SU-DHL-6 (cell line): ENCODE measurements at regions not wholly inside any gene's neighbourhood (a gene's known extent, or its start where the extent isn't known, plus 50 kb on each side); places are given as distances from the start of the nearest gene placed in this dataset.

Source experiments
- H2AFZ ChIP-seq: fragments of 200-600 bp; sonication (generic); 2 replicates; pipeline ENCODE4 v1.6.1; 2014; ENCODE audit warnings: low read depth, mild to moderate bottlenecking, moderate library complexity, mixed read lengths, antibody characterized with exemption, low read length; ENCODE audit not compliant: severe bottlenecking
- H3F3A ChIP-seq: fragments of 200-600 bp; shearing (Covaris generic); 2 replicates; pipeline ENCODE4 v1.6.0; 2016; ENCODE audit warnings: antibody characterized with exemption, mild to moderate bottlenecking; ENCODE audit not compliant: insufficient read depth
- H3K27ac ChIP-seq: fragments of 200-600 bp; sonication (generic); 2 replicates; pipeline ENCODE4 v1.5.1; 2016; ENCODE audit warnings: low read depth, mild to moderate bottlenecking, low read length, moderate library complexity, mixed read lengths
- H3K27me3 ChIP-seq: fragments of 200-600 bp; sonication (generic), shearing (Covaris generic); 2 replicates; pipeline ENCODE4 v1.6.0; 2014; ENCODE audit warnings: mild to moderate bottlenecking, low read length
- H3K36me3 ChIP-seq: fragments of 200-600 bp; sonication (generic); 2 replicates; pipeline ENCODE4 v1.6.1; 2014; ENCODE audit warnings: mild to moderate bottlenecking, low read length, mixed read lengths
- H3K4me2 ChIP-seq: fragments of 300-600, 200-600 bp; shearing (Covaris generic), sonication (generic); 2 replicates; pipeline ENCODE4 v1.6.0; 2014; ENCODE audit warnings: low read length, low read depth, mild to moderate bottlenecking; ENCODE audit not compliant: poor library complexity, severe bottlenecking
- H3K4me3 ChIP-seq: fragments of 200-600 bp; sonication (generic); 2 replicates; pipeline ENCODE4 v1.5.1; 2014; ENCODE audit warnings: antibody characterized with exemption, low read length, mild to moderate bottlenecking, mixed read lengths; ENCODE audit not compliant: insufficient read depth, poor library complexity, severe bottlenecking
- H3K79me2 ChIP-seq: fragments of 200-600 bp; sonication (generic); 2 replicates; pipeline ENCODE4 v1.6.1; 2014; ENCODE audit warnings: mild to moderate bottlenecking, low read length, moderate library complexity; ENCODE audit not compliant: insufficient read depth
- H3K9ac ChIP-seq: fragments of 200-600 bp; sonication (generic); 2 replicates; pipeline ENCODE4 v1.7.0; 2014; ENCODE audit warnings: mild to moderate bottlenecking, low read length
- H3K9me2 ChIP-seq: fragments of 200-600 bp; sonication (generic); replicated peaks from 2 replicates; pipeline ENCODE4 v1.6.1; 2014; ENCODE audit warnings: low read length; ENCODE audit not compliant: insufficient read depth
- H3K9me3 ChIP-seq: fragments of 200-600 bp; sonication (generic); 2 replicates; pipeline ENCODE4 v1.6.1; 2014; ENCODE audit warnings: low read length, mixed read lengths; ENCODE audit not compliant: insufficient read depth
- H4K20me1 ChIP-seq: fragments of 200-600 bp; sonication (generic); 2 replicates; pipeline ENCODE4 v1.6.1; 2014; ENCODE audit warnings: low read depth, mild to moderate bottlenecking, antibody characterized with exemption, low read length, moderate library complexity, mixed read lengths
- EZH2phosphoT487 ChIP-seq: fragments of 200-600 bp; sonication (generic), shearing (Covaris generic); conservative IDR thresholded peaks from 2 replicates; pipeline ENCODE4 v1.6.1; 2018; ENCODE audit warnings: mild to moderate bottlenecking, antibody characterized with exemption, low read length, moderate library complexity, mixed read lengths
- TF ChIP-seq, protein P1 (sequence below): fragments of 200-600 bp; sonication (generic); IDR thresholded peaks from one replicate; pipeline ENCODE4 v1.5.1; 2017; ENCODE audit warnings: antibody characterized with exemption, mild to moderate bottlenecking, low read length, moderate library complexity; ENCODE audit not compliant: insufficient read depth, poor library complexity, severe bottlenecking

DNA sequence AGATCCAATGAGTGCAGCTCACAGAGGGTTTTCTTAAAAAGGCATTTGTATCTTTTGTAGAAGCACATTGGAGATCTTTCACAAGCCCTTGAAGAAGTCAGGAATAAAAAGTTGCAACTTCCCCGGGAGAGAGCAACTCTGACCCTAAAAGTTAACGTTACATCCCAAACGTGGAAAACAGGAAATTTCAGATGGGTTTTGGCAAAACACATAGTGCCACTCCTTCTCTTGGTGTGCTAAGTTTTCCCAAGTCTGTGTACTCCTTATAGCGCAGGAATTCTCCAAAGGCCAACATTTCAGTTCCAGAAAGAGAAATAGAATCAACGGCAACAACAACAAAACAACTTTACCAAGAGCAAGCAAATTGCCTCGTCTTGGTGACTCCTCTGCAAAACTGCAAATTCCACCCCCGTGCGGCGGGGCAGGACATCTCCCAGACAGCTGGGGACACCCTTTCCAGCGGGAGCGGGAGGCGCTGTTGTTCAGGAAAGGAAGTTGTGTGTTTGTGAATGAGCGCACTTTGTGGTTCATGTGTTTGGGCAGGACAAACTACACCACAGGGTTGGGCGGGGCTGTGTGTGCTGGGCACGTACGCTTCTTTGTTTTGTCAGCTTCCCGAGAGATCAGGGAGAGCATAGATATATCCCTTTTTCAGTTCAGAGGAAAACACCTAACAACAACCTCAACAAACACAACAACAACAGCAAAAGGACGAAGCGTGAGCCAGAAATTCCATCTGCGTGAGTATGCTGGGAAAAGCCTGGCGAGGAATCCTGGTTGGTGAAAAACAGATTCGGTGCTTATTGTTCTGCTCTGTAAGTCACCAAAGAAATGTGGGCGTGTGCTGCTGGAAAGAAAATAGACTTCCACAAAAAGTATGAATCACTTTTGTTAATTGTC is 294.7 kb upstream of the PITRM1 start:
- no peaks in the 10 kb centered on the region for H3K27me3 ChIP-seq
- no peak overlapping the region for H3K4me3 ChIP-seq
- H3K9ac ChIP-seq = no peak overlapping the region
- H4K20me1 ChIP-seq = no peaks in the 10 kb centered on the region
- no peak overlapping the region for H3K27ac ChIP-seq
- H3K9me3 ChIP-seq = no peaks in the 10 kb centered on the region
- no peaks in the 10 kb centered on the region for H3K9me2 ChIP-seq
- TF ChIP-seq EZH2phosphoT487 = no peak
- TF ChIP-seq, protein P1, sequence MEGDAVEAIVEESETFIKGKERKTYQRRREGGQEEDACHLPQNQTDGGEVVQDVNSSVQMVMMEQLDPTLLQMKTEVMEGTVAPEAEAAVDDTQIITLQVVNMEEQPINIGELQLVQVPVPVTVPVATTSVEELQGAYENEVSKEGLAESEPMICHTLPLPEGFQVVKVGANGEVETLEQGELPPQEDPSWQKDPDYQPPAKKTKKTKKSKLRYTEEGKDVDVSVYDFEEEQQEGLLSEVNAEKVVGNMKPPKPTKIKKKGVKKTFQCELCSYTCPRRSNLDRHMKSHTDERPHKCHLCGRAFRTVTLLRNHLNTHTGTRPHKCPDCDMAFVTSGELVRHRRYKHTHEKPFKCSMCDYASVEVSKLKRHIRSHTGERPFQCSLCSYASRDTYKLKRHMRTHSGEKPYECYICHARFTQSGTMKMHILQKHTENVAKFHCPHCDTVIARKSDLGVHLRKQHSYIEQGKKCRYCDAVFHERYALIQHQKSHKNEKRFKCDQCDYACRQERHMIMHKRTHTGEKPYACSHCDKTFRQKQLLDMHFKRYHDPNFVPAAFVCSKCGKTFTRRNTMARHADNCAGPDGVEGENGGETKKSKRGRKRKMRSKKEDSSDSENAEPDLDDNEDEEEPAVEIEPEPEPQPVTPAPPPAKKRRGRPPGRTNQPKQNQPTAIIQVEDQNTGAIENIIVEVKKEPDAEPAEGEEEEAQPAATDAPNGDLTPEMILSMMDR = no peak
- no peaks in the 10 kb centered on the region for H3K79me2 ChIP-seq
- no peaks in the 10 kb centered on the region for H3K36me3 ChIP-seq
- H3K4me2 ChIP-seq = no peak overlapping the region
- no peaks in the 10 kb centered on the region for H3F3A ChIP-seq
- H2AFZ ChIP-seq = no peak overlapping the region

DNA sequence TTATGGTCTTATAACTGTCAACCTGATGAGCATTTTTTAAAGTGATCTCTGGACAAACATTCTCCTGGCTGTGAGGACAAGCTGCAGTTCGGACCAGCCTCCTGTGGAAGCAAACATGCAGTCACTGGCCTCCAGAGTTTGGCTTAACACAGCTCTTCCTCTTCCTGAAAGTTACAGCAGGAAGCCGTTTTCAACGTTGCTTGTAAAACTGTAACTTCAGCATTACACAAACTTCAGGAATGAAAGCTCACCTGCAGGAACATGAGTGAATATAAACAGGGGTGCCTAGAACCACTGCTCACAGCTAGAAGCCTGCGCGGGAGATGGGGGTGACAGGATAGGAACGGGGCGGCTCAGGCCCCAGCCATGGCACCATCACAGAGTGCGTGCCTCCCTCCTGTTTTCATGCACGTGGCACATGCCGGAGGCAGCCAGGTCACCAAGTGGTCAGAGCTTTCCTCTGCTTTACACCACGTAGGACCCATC is 292.9 kb upstream of the PITRM1 start:
- no peak overlapping the region for H2AFZ ChIP-seq
- no peak overlapping the region for H3K9ac ChIP-seq
- no peaks in the 10 kb centered on the region for H3K79me2 ChIP-seq
- H4K20me1 ChIP-seq = no peaks in the 10 kb centered on the region
- H3K9me2 ChIP-seq = no peaks in the 10 kb centered on the region
- H3K27me3 ChIP-seq = no peaks in the 10 kb centered on the region
- no peak overlapping the region for H3K27ac ChIP-seq
- H3K36me3 ChIP-seq = no peaks in the 10 kb centered on the region
- no peaks in the 10 kb centered on the region for H3K9me3 ChIP-seq
- TF ChIP-seq, protein P1 = no peak
- TF ChIP-seq EZH2phosphoT487 = no peak
- no peak overlapping the region for H3K4me2 ChIP-seq
- no peaks in the 10 kb centered on the region for H3F3A ChIP-seq
- H3K4me3 ChIP-seq = no peak overlapping the region

DNA sequence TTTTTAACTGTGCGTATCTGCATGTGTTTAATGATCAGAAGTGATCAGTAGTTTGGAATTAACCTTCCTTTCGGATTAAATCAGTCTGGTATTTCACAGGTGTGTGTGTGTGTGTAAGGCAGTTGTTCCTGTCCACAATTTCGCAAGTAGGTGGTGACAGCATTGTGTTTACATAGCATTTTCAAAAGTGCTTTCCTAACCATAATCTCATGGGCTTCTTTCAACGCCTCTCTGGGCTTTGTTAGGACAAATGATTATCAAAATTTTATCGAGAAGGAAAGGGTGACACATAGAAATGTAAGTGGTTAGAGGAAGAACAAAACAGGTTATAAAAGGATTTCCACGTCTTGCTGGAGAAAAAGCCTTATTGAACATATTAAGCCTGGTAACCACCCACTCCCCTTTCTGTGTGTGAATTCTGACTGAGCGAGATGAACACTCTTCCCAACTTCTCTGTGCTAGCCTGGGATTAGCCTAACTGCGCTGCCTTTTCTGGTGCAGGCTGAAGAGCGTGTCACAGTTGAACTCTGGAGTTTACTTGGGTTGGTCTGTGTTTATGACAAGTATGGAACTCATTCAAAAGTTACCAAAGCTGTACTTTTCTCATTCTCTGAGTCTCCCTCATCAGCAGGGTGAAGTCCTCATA is 292.3 kb upstream of the PITRM1 start:
- no peak overlapping the region for H3K9ac ChIP-seq
- no peak overlapping the region for H3K27ac ChIP-seq
- no peak overlapping the region for H2AFZ ChIP-seq
- no peaks in the 10 kb centered on the region for H3K36me3 ChIP-seq
- no peaks in the 10 kb centered on the region for H3K9me3 ChIP-seq
- H3K4me2 ChIP-seq = no peak overlapping the region
- no peaks in the 10 kb centered on the region for H3K79me2 ChIP-seq
- no peaks in the 10 kb centered on the region for H3F3A ChIP-seq
- TF ChIP-seq EZH2phosphoT487 = no peak
- TF ChIP-seq, protein P1 = no peak
- H3K9me2 ChIP-seq = no peaks in the 10 kb centered on the region
- H4K20me1 ChIP-seq = no peaks in the 10 kb centered on the region
- no peaks in the 10 kb centered on the region for H3K27me3 ChIP-seq
- H3K4me3 ChIP-seq = no peak overlapping the region
